Activated T-cell treated with anti-CD3 and anti-CD28 coated beads for 48 hours (primary cell): ENCODE measurements at regions not wholly inside any gene's neighbourhood (a gene's known extent, or its start where the extent isn't known, plus 50 kb on each side); places are given as distances from the start of the nearest gene placed in this dataset.

Experiments used
- DNase-seq: peaks from one replicate; pipeline ENCODE4 v3.0.0-alpha.2; 2020; ENCODE audit warnings: low read depth

DNA sequence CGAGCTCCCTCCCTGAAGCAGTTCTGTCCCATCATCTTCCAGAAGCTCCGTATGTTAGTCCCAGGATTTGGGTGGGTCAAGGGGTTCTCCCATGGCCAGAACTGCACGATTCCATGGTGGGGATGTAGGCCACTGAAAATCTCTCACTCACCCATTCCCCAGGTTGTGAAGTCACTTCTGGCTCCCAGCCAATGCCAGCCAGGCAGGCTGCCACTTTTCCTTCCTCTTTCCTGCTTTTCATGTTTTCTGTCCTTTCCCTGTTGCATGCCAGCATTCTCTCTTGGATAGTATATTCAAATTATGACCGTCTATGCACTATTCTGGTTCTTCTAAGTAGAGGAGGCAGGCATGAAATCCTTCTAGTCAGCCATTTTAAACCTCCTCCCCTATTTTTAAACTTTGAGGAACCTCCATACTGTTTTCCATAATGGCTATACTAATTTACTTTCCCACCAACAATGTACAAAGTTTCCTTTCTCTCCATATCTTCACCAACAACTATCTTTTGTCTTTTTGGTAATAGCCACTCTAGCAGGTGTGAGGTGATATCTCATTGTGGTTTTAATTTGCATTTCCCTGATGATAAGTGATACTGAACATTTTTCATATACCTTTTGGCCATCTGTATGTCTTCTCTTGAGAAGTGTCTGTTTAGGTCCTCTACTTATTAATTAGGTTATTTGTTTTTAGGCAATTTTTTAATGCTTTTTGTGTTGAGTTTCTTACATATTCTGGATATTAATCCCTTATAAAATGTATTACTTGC lies 182.1 kb upstream of the TET2 start:
- no peak for DNase-seq

DNA sequence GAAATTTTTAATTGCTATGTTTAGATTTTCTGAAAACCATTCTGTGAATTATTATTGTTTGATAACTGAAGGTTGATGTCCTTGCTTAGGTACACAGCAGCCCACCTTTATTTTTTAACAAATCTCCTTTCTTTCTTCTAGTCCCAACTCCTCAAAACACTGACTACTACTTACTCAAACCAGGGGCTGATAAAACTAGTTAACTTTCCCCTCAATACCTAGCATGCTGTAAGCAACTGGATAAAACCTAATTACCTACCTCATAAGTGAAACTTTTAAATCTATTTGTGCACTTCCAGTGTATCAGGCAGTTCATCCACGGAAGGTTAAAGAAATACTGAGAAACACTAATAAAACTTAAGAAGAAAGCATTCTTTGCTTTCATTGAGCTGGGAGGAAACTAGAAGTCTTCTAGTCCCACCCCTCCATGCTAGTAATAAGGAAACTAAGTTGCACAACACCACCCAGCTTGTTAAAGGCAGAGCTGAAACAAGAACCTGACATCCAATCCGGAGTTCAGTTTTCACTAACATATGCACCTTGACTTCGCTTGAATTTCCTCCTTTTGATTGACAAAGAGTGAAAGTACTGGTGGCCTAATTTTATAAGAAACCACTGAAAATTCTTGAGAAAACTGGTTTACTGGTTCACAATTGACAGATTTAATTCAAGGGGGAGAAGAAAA lies 180.2 kb upstream of the TET2 start:
- DNase-seq: no peak

DNA sequence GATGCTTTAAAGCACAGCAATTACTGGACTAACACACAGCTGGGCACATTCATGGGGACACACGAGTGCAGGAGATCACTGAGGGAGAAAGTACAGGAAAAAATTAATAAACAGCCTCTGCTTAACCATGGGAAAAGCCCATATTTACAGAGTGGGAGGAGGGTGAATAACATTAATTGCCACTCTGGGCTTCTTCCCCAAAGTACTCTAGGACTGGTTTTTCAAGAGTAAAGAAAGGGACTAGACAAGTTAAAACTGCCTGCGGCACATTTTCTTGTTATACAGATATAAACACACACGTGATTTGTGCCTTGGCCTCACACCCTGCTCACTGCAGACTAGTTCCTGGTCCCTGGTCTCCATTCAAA lies 179.7 kb upstream of the TET2 start:
- no peak for DNase-seq

DNA sequence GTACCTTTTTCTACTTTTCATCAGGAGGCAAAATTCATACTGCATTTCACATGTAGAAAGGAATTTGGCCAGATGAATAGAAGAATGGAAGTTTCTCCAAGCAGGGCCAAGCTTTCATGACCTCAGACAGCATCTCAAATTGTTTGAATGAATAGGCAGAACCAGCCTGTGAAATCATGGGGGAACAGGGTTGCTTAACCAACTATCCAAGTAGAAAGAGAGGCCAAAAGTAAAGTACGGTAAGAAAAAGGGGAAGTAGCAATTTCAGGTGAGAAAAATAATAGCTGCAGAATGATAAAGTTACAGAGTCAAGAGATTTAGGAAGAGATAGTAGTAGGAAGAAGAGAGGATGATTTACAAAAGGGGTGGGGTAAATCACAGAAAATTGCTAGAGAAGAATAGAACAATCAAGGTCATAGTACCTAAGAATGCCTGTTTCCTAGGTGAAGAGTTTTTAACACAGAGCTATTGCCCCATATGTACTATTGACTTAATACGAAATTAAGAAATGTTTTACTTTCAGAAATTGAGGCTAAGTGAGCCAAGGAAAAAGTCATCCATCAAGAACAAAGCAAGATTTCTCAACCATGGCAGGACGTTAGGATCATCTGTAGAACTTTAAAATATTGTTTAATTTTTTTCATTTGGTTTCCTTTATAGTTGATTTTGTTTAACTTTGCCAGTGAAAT lies 177.1 kb upstream of the TET2 start:
- no peak for DNase-seq

DNA sequence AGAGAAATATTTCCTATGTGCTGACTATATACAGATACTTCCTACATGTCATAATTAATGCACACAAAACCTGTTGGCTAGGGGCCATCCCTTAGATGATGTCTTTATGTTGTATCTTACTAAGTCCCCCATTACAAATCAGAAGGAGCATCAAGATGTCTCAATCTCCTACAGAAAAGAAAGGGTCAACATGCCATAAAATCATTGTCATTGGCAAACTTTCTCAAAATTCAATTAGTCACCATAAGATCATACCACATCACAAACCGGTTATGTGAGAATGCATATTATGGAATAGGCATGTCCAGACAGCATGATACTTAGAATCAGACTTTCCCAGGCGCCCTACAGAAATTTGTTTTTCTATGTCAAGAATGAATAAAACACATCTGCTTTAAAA lies 175.2 kb upstream of the TET2 start:
- DNase-seq: no peak

DNA sequence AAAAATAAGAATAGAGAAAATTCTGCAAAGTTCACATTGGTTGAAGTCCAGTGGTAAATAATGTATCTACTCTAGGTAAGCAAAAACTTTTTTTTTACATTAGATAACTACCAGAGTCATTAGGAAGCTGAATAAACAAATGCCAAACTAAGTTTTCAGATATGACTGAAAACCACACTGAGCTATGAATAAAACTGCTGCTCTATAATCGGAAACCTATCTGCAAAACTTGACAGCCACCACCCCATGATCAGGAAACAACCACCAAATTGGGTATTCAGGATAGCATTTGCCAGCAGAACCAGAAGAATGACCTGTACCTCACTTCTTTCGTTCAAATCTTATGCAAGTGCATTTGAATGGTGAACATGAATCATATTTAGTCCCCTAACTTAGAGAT lies 173.0 kb upstream of the TET2 start:
- no peak for DNase-seq

DNA sequence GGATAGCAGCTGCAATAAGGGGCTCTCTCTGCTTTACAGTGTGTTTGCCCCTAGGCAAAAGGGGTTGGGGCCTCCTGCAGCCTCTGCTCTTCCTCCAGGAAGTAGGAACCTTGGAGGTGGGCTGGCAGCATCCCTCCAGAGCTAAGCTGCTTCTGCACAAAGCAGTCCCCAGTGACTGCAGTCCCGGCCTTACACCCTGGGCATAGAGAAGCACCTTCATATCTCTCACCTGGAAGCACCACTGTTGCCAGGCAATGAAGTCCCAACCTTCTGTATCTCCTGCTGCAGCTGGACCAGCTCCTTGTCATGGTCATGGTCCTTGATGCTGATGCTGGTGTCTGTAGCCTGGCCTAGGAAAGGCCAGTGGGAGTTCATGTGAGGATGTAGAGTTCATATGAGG lies 171.1 kb upstream of the TET2 start:
- DNase-seq: no peak

DNA sequence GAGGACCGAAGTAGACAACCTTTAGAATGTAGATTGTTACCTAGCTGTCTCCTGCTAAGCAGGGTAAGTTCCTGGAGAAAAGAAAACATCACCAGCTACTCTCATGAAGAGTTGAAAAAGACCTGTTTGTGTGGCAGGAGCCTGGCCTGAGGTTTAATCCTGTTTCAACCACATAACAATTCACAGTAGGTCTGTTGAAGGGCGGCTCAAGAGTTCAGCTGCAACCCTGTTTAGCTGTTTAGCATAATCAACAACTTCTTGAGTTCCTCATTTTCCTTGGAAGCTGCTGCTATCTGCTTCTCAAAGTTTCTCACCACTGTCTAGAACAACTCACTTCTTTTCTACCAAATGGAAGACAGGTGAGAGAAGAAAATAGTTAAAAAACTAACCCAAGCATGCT lies 170.4 kb upstream of the TET2 start:
- DNase-seq: no peak

DNA sequence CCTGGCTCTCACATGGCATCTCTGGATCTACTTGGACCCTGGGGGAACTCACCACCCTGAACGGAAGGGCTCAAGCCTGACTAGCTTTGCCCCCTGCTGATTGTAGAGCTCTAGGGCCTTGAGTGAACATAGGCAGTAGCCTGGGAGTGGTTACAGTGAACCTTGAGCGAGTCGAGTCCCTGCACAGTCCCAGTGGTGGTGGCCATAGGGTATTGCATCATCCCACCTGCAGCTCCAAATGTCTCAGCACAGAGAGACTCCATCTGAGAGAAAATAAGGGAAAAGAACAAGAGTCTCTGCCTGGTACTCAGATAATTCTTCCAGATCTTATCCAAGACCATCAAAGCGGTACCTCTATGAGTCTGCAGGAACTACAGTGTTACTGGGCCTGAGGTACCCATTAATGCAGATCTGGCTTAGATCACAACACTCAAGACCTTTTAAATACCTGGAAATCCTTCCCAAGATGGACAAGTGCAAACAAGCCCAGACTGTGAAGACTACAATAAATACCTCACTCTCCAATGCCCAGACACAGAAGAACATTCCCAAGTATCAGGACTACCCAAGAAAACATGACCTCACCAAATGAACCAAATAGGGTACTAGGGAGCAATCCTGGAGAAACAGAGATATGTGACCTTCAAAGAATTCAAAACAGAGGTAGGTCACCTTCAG lies 167.5 kb upstream of the TET2 start:
- no peak for DNase-seq

DNA sequence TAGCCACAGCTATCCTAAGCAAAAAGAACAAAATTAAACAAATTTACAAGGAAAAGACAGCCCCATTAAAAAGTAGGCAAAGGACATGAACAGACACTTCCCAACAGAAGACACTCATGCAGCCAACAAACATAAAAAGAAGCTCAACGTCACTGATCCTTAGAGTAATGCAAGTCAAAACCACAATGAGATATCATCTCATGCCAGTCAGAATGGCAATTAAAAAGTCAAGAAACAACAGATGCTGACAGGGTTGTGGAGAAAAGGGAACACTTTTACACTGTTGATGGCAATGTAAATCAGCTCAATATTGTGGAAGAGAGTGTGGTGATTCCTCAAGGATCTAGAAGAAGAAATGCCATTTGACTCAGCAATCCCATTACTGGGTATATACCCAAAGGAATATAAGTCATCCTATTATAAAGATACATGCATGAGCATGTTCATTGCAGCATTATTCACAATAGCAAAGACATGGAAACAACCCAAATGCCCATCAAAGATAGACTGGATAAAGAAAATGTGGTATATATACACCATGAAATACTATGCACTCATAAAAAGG lies 163.0 kb upstream of the TET2 start:
- no peak for DNase-seq

DNA sequence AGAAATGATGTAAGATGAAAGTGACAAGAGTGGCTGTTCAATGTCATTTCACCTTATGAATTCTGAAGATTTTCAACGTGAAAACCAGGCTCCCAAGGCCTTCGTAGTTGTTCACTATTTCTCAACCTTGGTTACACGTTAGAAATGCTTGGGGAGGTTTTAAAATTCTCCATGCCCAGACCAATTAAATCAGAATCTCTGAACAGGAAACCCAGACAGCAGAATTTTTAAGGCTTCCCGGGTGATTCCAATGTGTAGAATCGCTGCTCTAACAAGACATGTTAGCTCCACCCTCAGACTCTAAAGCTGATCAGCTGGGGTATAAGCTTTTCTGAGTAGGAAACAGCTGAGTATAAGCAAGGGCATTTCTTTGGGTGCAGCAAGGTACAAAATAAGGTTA lies 160.4 kb upstream of the TET2 start:
- DNase-seq: no peak

DNA sequence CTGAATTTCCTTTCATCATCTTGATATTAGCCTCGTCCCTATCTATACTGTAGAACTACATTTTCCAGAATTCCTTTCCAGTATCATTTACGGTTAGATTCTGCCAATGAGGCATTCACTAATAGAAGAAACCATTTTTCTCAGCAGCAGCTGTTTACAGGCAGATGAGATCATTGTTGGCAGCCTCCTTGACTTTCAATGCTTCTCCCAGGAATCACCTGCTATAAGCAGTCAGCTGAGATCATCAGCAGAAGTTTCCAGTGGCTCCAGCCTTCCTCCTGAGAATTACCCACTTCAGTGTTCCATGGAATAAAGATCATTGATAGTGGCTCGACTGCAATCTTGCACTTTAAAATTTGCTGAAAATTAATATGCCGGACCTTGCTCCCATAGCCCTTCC lies 157.3 kb upstream of the TET2 start:
- DNase-seq: no peak

DNA sequence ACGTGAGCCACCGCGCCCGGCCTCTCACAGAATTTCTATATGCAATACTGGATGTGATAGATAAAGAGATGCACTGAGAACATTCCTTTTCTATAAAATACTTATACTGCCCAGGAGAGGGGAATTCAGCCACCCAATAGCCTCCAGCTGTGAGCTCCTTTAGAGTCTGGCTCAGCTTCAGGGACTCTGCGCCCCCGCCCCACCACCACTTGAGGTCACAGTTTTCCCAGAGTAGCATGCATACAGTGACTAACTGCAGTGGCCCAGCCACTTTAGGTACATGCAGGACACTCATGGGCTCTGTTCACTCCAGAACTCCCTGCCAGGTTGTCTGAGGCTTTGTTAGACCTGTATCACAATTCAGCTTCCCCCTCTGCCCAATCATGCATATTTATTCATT lies 144.4 kb upstream of the TET2 start:
- no peak for DNase-seq

DNA sequence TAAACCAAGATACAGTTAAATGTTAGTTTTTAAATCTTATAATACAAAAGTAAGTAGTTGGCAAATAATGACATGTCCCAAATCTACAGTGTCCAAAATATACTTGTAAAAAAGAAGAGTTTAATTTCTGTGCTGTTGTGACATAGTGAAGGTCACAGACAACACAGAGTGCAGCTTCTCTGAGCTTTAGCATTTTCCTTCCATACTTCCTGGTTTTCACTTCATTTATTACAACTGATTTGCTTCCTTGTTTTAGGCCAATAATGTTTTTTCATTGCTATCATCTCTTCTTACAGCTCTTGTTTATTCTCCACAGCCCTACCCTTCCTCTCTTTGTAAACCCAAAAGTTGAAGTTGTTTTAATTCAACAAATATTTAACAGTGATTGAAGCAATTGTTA lies 132.4 kb upstream of the TET2 start:
- DNase-seq: no peak

DNA sequence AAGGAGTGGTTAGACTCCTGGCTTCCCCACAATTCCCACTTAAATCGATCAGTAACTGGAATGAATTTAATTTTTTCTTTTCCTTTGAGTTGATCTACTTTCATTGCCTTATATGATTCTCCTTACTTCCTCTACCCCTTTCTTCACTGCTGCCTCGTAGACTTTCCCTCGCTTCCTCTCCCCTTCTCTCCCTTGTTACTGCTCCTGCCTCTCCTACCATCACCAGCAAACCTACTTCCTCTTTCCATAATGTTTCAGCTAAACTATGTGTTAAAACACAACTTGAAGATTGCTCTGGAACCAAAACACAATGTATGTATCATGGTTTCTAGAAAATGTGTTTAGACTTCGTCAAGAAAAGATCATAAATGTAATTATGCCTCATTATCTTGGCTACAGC lies 132.0 kb upstream of the TET2 start:
- no peak for DNase-seq

DNA sequence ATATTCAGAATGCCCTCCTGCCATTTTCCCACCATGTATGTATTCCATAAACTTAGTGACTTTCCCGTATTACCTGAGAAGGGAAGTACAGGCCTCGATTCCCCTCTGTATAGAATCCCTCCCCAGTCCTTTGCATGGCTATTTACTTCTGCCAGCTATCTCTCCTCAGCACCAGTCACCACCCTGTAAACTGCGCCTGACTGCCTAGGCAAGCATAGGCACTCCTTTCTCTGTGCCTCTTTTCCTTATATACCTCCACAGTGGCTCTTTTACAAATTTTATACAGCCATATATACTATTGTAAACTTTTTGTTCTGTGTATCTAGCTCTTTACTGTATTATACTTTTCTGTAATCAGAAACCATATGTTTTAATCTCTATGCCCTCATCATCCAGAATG lies 130.9 kb upstream of the TET2 start:
- DNase-seq: no peak

DNA sequence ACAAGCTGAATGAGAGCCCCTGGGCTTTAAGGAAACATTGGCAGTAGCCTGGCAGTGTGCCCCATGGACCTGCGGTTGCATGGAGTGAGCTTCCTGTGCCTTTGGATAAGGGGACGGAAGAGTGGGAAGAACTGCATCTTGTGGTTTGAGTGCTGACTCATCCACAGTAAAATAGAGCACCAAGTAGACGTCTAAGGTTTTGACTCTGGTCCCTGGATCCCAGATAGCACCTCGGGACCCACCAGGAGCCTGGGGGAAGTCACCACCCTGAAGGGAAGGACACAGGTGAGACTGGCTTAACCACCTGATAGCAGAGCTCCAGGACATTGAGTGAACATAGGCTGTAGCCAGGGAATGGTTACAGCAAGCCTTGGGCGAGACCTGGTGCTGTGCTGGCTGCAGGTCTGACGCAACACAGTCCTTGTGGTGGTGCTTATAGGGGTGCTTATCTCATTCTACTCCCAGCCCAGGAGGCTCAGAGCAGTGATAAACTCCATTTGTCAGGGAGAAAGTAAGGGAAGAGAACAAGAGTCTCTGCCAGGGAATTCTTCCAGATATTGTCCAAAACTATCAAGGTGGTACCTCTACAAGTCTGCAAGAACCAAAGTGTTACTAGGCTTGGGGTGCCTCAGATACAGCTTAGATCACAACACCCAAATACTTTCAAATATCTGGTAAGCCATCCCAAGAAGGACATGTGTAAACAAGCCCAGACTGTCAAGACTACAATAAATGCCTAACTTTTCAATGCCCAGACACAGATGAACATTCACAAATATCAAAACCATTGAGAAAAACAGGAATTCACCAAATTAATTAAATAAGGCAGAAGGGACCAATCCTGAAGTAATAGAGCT lies 123.6 kb upstream of the TET2 start:
- DNase-seq: no peak

DNA sequence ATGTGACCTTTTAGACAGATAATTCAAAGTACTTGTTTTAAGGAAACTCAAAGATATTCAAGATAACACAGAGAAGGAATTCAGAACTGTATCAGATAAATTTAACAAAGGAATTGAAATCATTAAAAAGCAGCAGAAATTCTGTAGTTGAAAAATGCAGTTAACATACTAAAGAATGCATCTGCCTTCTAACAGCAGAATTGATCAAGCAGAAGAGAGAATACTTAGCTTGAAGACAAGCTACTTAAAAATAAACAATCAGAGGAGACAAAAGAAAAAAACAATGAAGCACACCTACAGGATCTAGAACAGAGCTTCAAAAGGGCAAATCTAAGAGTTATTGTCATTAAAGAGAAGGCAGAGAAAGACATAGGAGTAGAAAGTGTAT lies 123.0 kb upstream of the TET2 start:
- no peak for DNase-seq

DNA sequence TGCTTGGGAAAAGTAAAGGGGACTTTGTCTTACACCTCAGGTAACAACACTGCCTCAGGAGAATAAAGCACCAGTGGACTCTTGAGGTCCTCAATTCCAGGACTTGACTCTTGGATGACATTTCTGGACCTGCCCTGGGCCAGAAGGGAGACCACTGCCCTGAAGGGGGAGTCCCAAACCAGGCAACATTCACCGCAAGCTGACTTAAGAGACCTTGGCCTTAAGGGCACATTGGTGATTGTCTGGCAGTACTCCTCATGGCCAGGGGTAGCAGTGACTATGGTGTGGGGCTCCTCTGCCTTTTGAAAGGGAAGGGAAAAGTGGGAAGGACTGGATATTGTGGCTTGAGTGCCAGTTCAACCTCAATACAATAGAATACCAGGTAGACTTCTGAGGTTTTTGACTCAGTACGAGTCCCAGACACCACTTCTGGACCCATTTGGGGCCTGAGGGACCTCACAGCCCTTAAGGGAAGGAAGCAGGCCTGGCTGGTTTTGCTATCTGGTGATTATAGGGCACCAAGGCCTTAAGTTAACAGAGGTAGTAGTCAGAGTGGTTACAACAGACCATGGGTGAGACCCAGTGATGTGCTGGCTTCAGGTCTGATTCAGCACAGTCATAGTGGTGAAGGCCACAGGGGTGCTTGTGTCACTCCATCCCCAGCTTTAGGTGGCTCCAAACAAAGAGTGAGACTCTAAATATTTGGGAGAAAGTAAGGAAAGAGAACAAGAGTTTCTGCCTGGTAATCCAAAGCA lies 121.2 kb upstream of the TET2 start:
- DNase-seq: no peak

DNA sequence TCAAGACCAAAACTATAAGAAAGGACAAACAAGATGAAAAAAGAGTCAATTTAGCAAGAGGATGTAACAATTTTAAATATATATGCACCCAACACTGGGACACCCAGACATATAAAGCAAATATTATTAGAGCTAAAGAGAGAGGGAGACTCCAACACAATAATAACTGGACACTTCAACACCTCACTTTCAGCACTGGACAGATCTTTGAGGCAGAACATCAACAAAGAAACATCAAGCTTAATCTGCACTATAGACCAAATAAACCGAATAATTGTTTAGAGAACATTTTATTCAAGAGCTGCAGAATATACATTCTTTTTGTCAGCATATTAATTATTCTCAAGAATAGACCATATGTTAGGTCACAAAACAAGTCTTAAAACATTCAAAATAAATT lies 109.7 kb upstream of the TET2 start:
- DNase-seq: no peak

DNA sequence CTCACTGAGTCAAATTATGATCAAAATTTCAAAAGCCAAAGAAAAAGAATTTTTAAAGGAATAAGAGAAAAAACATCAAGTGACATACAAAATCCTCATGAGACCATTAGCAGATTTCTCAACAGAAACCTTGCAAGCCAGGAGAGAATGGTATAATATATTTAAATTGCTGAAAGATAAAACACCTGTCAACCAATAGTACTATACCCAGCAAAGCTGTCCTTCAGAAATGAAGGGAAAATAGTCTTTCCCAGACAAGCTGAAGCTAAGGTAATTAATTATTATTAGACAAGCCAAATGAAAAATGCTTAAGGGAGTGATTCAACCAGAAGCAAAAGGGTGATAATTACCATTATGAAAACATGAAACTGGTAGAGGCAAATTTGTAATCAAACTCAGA lies 104.2 kb upstream of the TET2 start:
- no peak for DNase-seq
